ENCODE measurements at regions not wholly inside any gene's neighbourhood (a gene's known extent, or its start where the extent isn't known, plus 50 kb on each side); places are given as distances from the start of the nearest gene placed in this dataset.

GRCh38 chr4:12379191-12379590, 950.5 kb upstream of the HS3ST1 start:
- no peak for TF ChIP-seq POLR2AphosphoS5 (IDR thresholded peaks at IDR 0.05; ENCODE audit: low read depth, low read length)
- TF ChIP-seq CTCF (IDR thresholded peaks at IDR 0.05), result no peak
